ENCODE measurements at regions not wholly inside any gene's neighbourhood (a gene's known extent, or its start where the extent isn't known, plus 50 kb on each side); places are given as distances from the start of the nearest gene placed in this dataset.
"Not testable (repeated sequence)": the region's sequence is repeated elsewhere in the genome, so short reads cannot be mapped to it uniquely, and the experiment has no call there.

DNA sequence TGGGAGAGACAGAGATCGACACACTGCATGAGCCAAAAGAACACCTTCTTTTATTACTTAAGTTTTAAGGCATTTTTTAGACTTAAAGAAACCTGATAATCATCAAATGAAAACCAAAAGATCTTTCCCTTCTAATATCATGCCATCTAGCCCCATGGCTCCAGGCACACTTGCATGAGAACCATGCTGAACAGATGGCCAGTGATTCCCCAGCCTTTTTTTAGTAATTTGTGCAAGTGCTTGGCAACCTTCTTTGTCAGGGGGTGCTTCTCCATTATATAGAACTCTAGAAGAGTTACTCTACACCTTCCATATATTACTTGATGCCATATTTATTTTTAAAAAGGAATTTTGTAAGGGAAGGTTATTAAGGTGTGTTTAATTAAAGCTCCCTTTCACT is 182.2 kb upstream of the TEX13C start:
- Histone ChIP-seq H3K9me3 (ENCODE audit: control insufficient read depth, insufficient read depth, low read length) (no peaks in the 10 kb centered on the region), H3K4me1 (ENCODE audit: control insufficient read depth, insufficient read depth, low read length) (no peaks in the 10 kb centered on the region), H3K27me3 (ENCODE audit: control insufficient read depth, insufficient read depth, low read length) (no peaks in the 10 kb centered on the region), H3K4me3 (ENCODE audit: low read depth, low read length) (no peak overlapping the region), H3K36me3 (ENCODE audit: control insufficient read depth, insufficient read depth, low read length) (no peaks in the 10 kb centered on the region), H3K27ac (ENCODE audit: low read depth, low read length) (no peak overlapping the region)
- WGBS (ENCODE audit: insufficient coverage) = no CpG with 5 or more reads among the region's 1 CpG
- DNase-seq (ENCODE audit: low read depth in 4 of 6, low spot score in 6 of 6) = no peak

DNA sequence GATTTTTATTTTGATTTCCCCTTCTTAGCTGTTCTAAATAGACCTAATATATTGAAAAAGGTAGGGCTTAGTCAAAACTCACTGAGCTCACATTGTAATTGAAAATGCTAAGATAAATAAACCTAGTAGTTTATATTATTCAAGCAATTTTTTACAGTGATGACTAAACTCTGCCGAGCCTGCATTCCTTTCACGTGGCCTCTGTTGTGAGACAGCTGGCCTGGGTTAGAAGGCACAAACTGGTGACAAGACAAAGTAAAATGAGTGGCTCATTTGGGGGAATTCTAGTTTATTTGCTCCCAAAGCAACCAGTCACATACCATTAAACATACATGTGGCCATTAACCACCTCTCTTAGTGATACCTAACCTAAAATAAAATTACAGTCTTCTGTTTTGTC is 169.4 kb upstream of the TEX13C start:
- WGBS (ENCODE audit: insufficient coverage) = no CpG with 5 or more reads among the region's 2 CpGs
- no peak overlapping the region for H3K4me3 ChIP-seq (ENCODE audit: low read depth, low read length)
- no peak for DNase-seq (ENCODE audit: low read depth in 4 of 6, low spot score in 6 of 6)

DNA sequence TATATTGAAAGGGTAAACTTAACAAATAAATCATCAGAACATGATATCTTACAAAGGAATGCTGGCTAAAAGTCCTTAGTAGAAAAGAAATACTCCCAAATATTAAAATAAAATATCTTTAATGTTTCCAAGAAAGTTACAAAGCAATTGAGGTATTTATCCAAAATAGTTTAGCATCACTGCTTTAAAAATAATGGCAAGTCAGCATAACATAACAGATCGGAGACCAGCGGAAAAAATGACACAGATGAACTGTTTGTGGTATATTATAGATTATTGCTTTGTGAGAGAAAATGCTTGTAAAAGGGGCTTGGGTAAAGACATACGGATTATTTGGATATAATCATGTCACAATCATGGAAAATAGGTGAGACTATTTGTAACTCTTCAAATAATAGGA is 168.5 kb upstream of the TEX13C start:
- Histone ChIP-seq H3K36me3 (ENCODE audit: control insufficient read depth, insufficient read depth, low read length) (no peaks in the 10 kb centered on the region), H3K4me3 (ENCODE audit: low read depth, low read length) (no peak overlapping the region), H3K27me3 (ENCODE audit: control insufficient read depth, insufficient read depth, low read length) (no peaks in the 10 kb centered on the region), H3K4me1 (ENCODE audit: control insufficient read depth, insufficient read depth, low read length) (no peaks in the 10 kb centered on the region), H3K27ac (ENCODE audit: low read depth, low read length) (no peak overlapping the region), H3K9me3 (ENCODE audit: control insufficient read depth, insufficient read depth, low read length) (no peaks in the 10 kb centered on the region)
- no peak for DNase-seq (ENCODE audit: low read depth in 4 of 6, low spot score in 6 of 6)
- WGBS (ENCODE audit: insufficient coverage) = no CpG with 5 or more reads among the region's 3 CpGs

More for the DNA sequence above, 169.4 kb upstream of the TEX13C start:
- Histone ChIP-seq H3K4me1 (ENCODE audit: control insufficient read depth, insufficient read depth, low read length) (no peaks in the 10 kb centered on the region), H3K27me3 (ENCODE audit: control insufficient read depth, insufficient read depth, low read length) (no peaks in the 10 kb centered on the region), H3K27ac (ENCODE audit: low read depth, low read length) (no peak overlapping the region), H3K9me3 (ENCODE audit: control insufficient read depth, insufficient read depth, low read length) (no peaks in the 10 kb centered on the region), H3K36me3 (ENCODE audit: control insufficient read depth, insufficient read depth, low read length) (no peaks in the 10 kb centered on the region)

DNA sequence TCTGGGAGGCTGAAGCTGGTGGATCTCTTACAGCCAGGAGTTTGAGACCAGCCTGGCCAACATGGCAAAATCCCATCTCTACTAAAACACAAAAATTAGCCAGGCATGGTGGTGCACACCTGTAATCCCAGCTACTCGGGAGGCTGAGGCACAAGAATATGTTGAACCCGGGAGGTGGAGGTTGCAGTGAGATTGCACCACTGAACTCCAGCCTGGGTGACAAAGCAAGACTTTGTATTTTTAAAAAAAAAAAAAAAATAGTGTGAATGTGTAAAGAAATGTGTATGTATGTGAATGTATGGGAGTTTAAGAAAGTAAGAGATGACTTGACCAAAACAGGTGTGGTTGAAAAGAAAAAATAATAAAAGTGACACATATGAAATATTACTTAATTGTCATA is 167.7 kb upstream of the TEX13C start:
- DNase-seq (ENCODE audit: low read depth in 4 of 6, low spot score in 6 of 6) = no peak
- H3K4me3 ChIP-seq (ENCODE audit: low read depth, low read length) = no peak overlapping the region
- WGBS (ENCODE audit: insufficient coverage) = 95% methylated on average over 2 of the region's 2 CpGs
- H3K27me3 ChIP-seq (ENCODE audit: control insufficient read depth, insufficient read depth, low read length) = no peaks in the 10 kb centered on the region
- no peaks in the 10 kb centered on the region for H3K36me3 ChIP-seq (ENCODE audit: control insufficient read depth, insufficient read depth, low read length)
- no peaks in the 10 kb centered on the region for H3K4me1 ChIP-seq (ENCODE audit: control insufficient read depth, insufficient read depth, low read length)
- no peaks in the 10 kb centered on the region for H3K9me3 ChIP-seq (ENCODE audit: control insufficient read depth, insufficient read depth, low read length)
- H3K27ac ChIP-seq (ENCODE audit: low read depth, low read length) = no peak overlapping the region

DNA sequence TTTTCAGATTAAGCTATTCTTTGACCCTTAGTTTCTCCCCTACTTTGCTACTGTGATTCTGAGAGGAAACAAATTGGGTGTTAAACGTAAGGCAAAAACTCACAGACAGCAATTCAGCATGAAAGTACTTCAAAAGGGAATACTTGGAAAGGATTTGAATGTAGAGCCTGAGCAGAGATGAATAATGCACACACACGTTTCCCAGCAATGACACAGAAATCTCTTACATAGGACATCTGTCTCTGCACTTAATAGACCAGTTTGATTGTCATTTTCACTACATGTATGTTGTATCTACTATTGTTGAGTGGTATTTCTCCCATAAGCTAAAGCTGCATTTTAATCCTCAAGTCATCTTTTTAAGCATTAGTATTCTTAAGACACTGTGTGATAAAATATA is 166.1 kb upstream of the TEX13C start:
- DNase-seq (ENCODE audit: low read depth in 4 of 6, low spot score in 6 of 6) = no peak
- no CpG with 5 or more reads among the region's 2 CpGs for WGBS (ENCODE audit: insufficient coverage)
- Histone ChIP-seq H3K4me3 (ENCODE audit: low read depth, low read length) (no peak overlapping the region), H3K27me3 (ENCODE audit: control insufficient read depth, insufficient read depth, low read length) (no peaks in the 10 kb centered on the region), H3K9me3 (ENCODE audit: control insufficient read depth, insufficient read depth, low read length) (no peaks in the 10 kb centered on the region), H3K36me3 (ENCODE audit: control insufficient read depth, insufficient read depth, low read length) (no peaks in the 10 kb centered on the region), H3K4me1 (ENCODE audit: control insufficient read depth, insufficient read depth, low read length) (no peaks in the 10 kb centered on the region), H3K27ac (ENCODE audit: low read depth, low read length) (no peak overlapping the region)

DNA sequence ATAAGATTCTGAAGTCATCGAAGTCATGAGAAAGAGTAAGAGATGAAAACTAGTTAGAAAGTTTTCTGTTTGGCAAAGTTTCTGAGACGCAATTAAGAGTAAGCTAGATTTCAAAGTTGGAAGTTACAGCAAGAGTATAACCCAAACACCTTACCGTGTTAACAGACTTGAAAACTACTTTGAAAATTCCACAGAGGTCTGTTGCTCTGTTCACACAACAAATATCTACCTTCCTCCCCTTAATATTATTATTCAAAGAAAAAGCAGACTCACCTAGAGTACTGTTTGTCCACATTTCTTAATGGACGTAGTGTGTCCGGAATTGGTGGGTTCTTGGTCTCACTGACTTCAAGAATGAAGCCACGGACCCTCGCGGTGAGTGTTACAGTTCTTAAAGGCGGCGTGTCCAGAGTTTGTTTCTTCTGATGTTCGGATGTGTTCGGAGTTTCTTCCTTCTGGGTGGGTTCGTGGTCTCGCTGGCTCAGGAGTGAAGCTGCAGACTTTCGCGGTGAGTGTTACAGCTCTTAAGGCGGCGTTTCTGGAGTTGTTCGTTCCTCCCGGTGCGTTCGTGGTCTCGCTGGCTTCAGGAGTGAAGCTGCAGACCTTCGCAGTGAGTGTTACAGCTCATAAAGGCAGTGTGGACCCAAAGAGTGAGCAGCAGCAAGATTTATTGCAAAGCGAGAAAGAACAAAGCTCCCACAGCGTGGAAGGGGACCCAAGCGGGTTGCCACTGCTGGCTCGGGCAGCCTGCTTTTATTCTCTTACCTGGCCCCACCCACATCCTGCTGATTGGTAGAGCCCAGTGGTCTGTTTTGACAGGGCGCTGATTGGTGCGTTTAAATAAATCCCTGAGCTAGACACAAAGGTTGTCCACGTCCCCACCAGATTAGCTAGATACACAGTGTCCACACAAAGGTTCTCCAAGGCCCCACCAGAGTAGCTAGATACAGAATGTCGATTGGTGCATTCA is 165.1 kb upstream of the TEX13C start:
- 90% methylated on average over 15 of the region's 32 CpGs for WGBS (ENCODE audit: insufficient coverage)
- H3K9me3 ChIP-seq (ENCODE audit: control insufficient read depth, insufficient read depth, low read length); H3K4me3 ChIP-seq (ENCODE audit: low read depth, low read length); DNase-seq (ENCODE audit: low read depth in 4 of 6, low spot score in 6 of 6); H3K27me3 ChIP-seq (ENCODE audit: control insufficient read depth, insufficient read depth, low read length); H3K36me3 ChIP-seq (ENCODE audit: control insufficient read depth, insufficient read depth, low read length); H3K27ac ChIP-seq (ENCODE audit: low read depth, low read length); H3K4me1 ChIP-seq (ENCODE audit: control insufficient read depth, insufficient read depth, low read length): not testable (repeated sequence)

DNA sequence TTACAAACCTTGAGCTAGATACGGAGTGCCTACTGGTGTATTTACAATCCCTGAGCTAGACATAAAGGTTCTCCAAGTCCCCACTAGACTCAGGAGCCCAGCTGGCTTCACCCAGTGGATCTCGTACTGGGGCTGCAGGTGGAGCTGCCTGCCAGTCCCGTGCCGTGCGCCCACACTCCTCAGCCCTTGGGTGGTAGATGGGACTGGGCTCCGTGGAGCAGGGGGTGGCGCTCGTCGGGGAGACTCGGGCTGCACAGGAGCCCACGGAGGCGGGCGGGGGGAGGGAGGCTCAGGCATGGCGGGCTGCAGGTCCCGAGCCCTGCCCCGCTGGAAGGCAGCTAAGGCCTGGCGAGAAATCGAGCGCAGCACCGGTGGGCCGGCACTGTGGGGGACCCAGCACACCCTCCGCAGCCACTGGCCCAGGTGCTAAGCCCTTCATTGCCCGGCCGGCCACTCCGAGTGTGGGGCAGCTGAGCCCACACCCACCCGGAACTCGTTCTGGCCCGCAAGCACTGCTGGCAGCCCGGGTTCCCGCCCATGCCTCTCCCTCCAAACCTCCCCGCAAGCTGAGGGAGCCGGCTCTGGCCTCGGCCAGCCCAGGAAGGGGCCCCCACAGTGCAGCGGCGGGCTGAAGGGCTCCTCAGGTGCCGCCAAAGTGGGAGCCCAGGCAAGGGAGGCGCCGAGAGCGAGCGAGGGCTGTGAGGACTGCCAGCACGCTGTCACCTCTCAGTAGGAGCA is 164.2 kb upstream of the TEX13C start:
- not testable (repeated sequence) for H3K4me1 ChIP-seq (ENCODE audit: control insufficient read depth, insufficient read depth, low read length); H3K4me3 ChIP-seq (ENCODE audit: low read depth, low read length); H3K9me3 ChIP-seq (ENCODE audit: control insufficient read depth, insufficient read depth, low read length); DNase-seq (ENCODE audit: low read depth in 4 of 6, low spot score in 6 of 6); H3K36me3 ChIP-seq (ENCODE audit: control insufficient read depth, insufficient read depth, low read length); H3K27ac ChIP-seq (ENCODE audit: low read depth, low read length); H3K27me3 ChIP-seq (ENCODE audit: control insufficient read depth, insufficient read depth, low read length)
- WGBS (ENCODE audit: insufficient coverage) = 85% methylated on average over 39 of the region's 41 CpGs

DNA sequence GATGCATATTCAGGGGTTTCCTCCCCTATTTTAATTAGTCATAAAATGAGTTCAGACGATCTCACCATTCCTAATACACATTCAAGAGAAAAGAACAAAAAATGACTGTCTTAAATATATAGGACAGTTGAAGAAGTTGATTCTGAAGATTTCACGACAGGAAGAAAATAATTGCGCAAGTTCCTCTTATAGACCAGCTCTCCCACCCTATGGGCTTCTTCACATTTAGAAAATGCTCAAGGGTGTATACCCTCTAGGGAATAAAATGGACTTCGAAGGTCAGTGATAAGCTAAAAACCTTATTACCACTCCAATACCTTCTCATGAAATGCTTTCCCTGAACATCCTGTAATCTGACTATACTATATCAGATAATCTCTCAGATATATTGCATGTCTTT is 149.2 kb upstream of the TEX13C start:
- WGBS (ENCODE audit: insufficient coverage) = no CpG with 5 or more reads among the region's 4 CpGs
- H3K27me3 ChIP-seq (ENCODE audit: control insufficient read depth, insufficient read depth, low read length) = no peaks in the 10 kb centered on the region
- H3K36me3 ChIP-seq (ENCODE audit: control insufficient read depth, insufficient read depth, low read length) = no peaks in the 10 kb centered on the region
- no peaks in the 10 kb centered on the region for H3K9me3 ChIP-seq (ENCODE audit: control insufficient read depth, insufficient read depth, low read length)
- no peak overlapping the region for H3K4me3 ChIP-seq (ENCODE audit: low read depth, low read length)
- no peak for DNase-seq (ENCODE audit: low read depth in 4 of 6, low spot score in 6 of 6)
- no peaks in the 10 kb centered on the region for H3K4me1 ChIP-seq (ENCODE audit: control insufficient read depth, insufficient read depth, low read length)
- no peak overlapping the region for H3K27ac ChIP-seq (ENCODE audit: low read depth, low read length)

DNA sequence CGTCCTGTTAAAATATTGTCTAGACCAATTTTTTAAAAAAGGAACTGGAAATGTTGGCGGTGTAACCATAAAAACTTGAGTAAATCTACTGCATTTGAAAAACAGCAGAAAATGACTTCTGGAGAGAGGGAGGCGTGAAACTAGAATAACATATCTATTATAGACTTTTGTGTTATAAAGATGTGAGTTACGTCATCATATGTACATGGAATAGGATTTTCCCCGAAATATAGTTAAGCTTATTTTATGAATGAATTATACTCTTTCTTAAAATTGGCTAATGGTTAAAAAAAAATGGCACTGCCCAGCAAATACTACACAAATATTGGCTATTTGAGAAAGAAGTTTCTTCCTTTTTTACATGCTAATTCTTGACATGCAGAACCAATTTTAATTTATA is 147.1 kb upstream of the TEX13C start:
- no peak for DNase-seq (ENCODE audit: low read depth in 4 of 6, low spot score in 6 of 6)

More for the DNA sequence above, 147.1 kb upstream of the TEX13C start:
- Histone ChIP-seq H3K36me3 (ENCODE audit: control insufficient read depth, insufficient read depth, low read length) (no peaks in the 10 kb centered on the region), H3K4me1 (ENCODE audit: control insufficient read depth, insufficient read depth, low read length) (no peaks in the 10 kb centered on the region), H3K9me3 (ENCODE audit: control insufficient read depth, insufficient read depth, low read length) (no peaks in the 10 kb centered on the region), H3K4me3 (ENCODE audit: low read depth, low read length) (no peak overlapping the region), H3K27ac (ENCODE audit: low read depth, low read length) (no peak overlapping the region), H3K27me3 (ENCODE audit: control insufficient read depth, insufficient read depth, low read length) (no peaks in the 10 kb centered on the region)
- no CpG with 5 or more reads among the region's 5 CpGs for WGBS (ENCODE audit: insufficient coverage)

Measured in spinal cord (tissue), 9 donors.